ENCODE measurements at regions not wholly inside any gene's neighbourhood (a gene's known extent, or its start where the extent isn't known, plus 50 kb on each side); places are given as distances from the start of the nearest gene placed in this dataset.

DNA sequence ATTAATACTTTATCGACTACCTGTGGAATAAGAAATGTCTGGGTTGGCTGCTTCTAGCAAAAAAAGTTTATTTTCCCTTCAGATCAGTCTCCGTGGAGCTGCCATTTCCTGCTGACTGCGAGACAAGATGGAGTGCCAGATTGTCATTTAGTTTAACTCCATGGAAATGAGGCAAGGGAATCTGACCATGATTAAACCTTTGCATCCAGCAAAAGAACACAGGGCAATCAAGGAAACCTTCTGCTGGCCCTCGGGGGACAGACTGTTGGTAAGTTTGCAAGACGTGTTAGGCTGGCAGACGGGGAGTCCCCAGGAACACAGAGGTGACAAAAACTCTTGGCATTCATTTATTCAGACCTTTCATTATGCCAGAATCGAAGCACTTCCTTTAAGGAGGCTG, 52.2 kb upstream of the SPACA1 start:
- Histone ChIP-seq H3K4me2 (ENCODE audit: insufficient read depth, low read length) (no peak overlapping the region), H3K9me1 (replicated peaks; ENCODE audit: control insufficient read depth, extremely low read depth, insufficient read depth, low read length) (no peaks in the 10 kb centered on the region), H3K9ac (replicated peaks; ENCODE audit: extremely low read depth, insufficient read depth, low read length) (no peak overlapping the region), H3K9me3 (replicated peaks; ENCODE audit: control insufficient read depth, insufficient read depth, low read length) (no peaks in the 10 kb centered on the region), H3K36me3 (ENCODE audit: control insufficient read depth in 2 of 2, extremely low read depth in 1 of 2, insufficient read depth in 2 of 2, low read length in 2 of 2) (no peaks in the 10 kb centered on the region), H2AFZ (ENCODE audit: low read depth, low read length) (no peak overlapping the region), H3K4me1 (ENCODE audit: control insufficient read depth, extremely low read depth, insufficient read depth, low read length) (no peaks in the 10 kb centered on the region), H3K27ac (ENCODE audit: insufficient read depth, low read depth, low read length) (no peak overlapping the region), H3K27me3 (ENCODE audit: control insufficient read depth in 2 of 2, insufficient read depth in 2 of 2, low read length in 2 of 2) (peaks cover 1 to 4% of the 10 kb centered on the region in 2 experiments), H3K4me3 (replicated peaks in 1 of 3; ENCODE audit: insufficient read depth in 1 of 3, low read depth in 1 of 3, low read length in 3 of 3) (no peak overlapping the region), H3K79me2 (ENCODE audit: control insufficient read depth, insufficient read depth, low read length) (no peaks in the 10 kb centered on the region), H4K20me1 (replicated peaks; ENCODE audit: control insufficient read depth, extremely low read depth, insufficient read depth, low read length) (no peaks in the 10 kb centered on the region)
- DNase-seq (ENCODE audit: low read depth, low spot score) (no peak), FAIRE-seq (no peak)
- no TSS peak for BruUV-seq (replicated peaks)
- ChIA-PET POLR2A (no interaction called here), CTCF (interaction anchor here (1.2 kb wide), 1 partner anchor 12 kb away, joined by 4 read pairs; no protein-coding TSS in a partner anchor)
- dilution Hi-C loops (cut with MboI; ENCODE audit: extremely low pct_ligation_motif_present, low sequenced_read_pairs), result no loop called here
- no peak for TF ChIP-seq FOS (IDR thresholded peaks at IDR 0.05; ENCODE audit: borderline replicate concordance, insufficient read depth, low read length)
- TF ChIP-seq, protein P1, sequence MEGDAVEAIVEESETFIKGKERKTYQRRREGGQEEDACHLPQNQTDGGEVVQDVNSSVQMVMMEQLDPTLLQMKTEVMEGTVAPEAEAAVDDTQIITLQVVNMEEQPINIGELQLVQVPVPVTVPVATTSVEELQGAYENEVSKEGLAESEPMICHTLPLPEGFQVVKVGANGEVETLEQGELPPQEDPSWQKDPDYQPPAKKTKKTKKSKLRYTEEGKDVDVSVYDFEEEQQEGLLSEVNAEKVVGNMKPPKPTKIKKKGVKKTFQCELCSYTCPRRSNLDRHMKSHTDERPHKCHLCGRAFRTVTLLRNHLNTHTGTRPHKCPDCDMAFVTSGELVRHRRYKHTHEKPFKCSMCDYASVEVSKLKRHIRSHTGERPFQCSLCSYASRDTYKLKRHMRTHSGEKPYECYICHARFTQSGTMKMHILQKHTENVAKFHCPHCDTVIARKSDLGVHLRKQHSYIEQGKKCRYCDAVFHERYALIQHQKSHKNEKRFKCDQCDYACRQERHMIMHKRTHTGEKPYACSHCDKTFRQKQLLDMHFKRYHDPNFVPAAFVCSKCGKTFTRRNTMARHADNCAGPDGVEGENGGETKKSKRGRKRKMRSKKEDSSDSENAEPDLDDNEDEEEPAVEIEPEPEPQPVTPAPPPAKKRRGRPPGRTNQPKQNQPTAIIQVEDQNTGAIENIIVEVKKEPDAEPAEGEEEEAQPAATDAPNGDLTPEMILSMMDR (IDR thresholded peaks at IDR 0.05; ENCODE audit: extremely low read depth in 1 of 2, insufficient read depth in 1 of 2, low read depth in 1 of 2, low read length in 2 of 2), result no peak
- intact Hi-C loops (cut with micrococcal nuclease), result no loop called here

DNA sequence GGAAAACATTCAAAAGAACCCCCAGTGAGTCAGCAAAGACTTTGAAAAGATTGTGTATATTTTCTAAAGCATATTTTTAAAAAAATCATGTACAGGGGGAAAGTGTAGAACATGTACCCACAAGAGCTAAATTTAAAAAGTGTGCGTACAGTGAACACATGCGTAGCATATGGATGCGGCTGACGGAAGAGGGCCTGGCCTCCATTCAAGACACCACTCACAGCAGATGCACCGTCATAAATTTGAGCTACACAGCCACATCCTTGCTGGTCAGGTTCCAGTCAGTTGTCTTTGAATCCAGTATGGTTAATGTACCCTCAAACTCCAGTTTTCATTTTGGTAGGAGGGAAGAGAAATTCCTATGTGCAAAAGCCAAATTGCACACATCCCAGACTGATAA, 54.3 kb upstream of the SPACA1 start:
- CTCF ChIA-PET, result no interaction called here
- dilution Hi-C loops (cut with MboI; ENCODE audit: extremely low pct_ligation_motif_present, low sequenced_read_pairs), result no loop called here
- BruUV-seq (replicated peaks), result no TSS peak
- H3K4me3 ChIP-seq (replicated peaks in 1 of 3; ENCODE audit: insufficient read depth in 1 of 3, low read depth in 1 of 3, low read length in 3 of 3), result no peak overlapping the region
- H3K79me2 ChIP-seq (ENCODE audit: control insufficient read depth, insufficient read depth, low read length), result no peaks in the 10 kb centered on the region
- TF ChIP-seq FOS (IDR thresholded peaks at IDR 0.05; ENCODE audit: borderline replicate concordance, insufficient read depth, low read length) (no peak), MYC (IDR thresholded peaks at IDR 0.05; ENCODE audit: low read depth, low read length) (no peak), GATA2 (IDR thresholded peaks at IDR 0.05; ENCODE audit: insufficient read depth, insufficient read length, low read depth, low read length) (no peak), POLR2A (IDR thresholded peaks at IDR 0.05; ENCODE audit: low read depth, low read length) (no peak), JUN (IDR thresholded peaks at IDR 0.05; ENCODE audit: borderline replicate concordance, insufficient read depth, insufficient read length, low read depth) (no peak), EZH2 (IDR thresholded peaks at IDR 0.05; ENCODE audit: borderline replicate concordance, low read depth, low read length, severe bottlenecking) (no peak), POLR2AphosphoS5 (IDR thresholded peaks at IDR 0.05; ENCODE audit: insufficient read depth, low read depth, low read length) (no peak)
- TF ChIP-seq, protein P1 (IDR thresholded peaks at IDR 0.05; ENCODE audit: extremely low read depth in 1 of 2, insufficient read depth in 1 of 2, low read depth in 1 of 2, low read length in 2 of 2), result no peak
- TF ChIP-seq, protein P2, sequence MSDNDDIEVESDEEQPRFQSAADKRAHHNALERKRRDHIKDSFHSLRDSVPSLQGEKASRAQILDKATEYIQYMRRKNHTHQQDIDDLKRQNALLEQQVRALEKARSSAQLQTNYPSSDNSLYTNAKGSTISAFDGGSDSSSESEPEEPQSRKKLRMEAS (IDR thresholded peaks at IDR 0.05; ENCODE audit: insufficient read depth, insufficient read length), result no peak
- H3K4me2 ChIP-seq (ENCODE audit: insufficient read depth, low read length), result no peak overlapping the region
- intact Hi-C loops (cut with micrococcal nuclease), result no loop called here
- no peak overlapping the region for H3K9ac ChIP-seq (replicated peaks; ENCODE audit: extremely low read depth, insufficient read depth, low read length)
- H3K9me3 ChIP-seq (replicated peaks; ENCODE audit: control insufficient read depth, insufficient read depth, low read length), result no peaks in the 10 kb centered on the region
- no peak overlapping the region for H3K27ac ChIP-seq (ENCODE audit: insufficient read depth, low read depth, low read length)
- peaks cover 1 to 4% of the 10 kb centered on the region in 2 experiments for H3K27me3 ChIP-seq (ENCODE audit: control insufficient read depth in 2 of 2, insufficient read depth in 2 of 2, low read length in 2 of 2)
- H3K36me3 ChIP-seq (ENCODE audit: control insufficient read depth in 2 of 2, extremely low read depth in 1 of 2, insufficient read depth in 2 of 2, low read length in 2 of 2), result no peaks in the 10 kb centered on the region
- DNase-seq (ENCODE audit: low read depth, low spot score) (no peak), FAIRE-seq (no peak)
- no peaks in the 10 kb centered on the region for H3K9me1 ChIP-seq (replicated peaks; ENCODE audit: control insufficient read depth, extremely low read depth, insufficient read depth, low read length)
- no peak overlapping the region for H2AFZ ChIP-seq (ENCODE audit: low read depth, low read length)
- H3K4me1 ChIP-seq (ENCODE audit: control insufficient read depth, extremely low read depth, insufficient read depth, low read length), result no peaks in the 10 kb centered on the region
- POLR2A ChIA-PET, result no interaction called here
- H4K20me1 ChIP-seq (replicated peaks; ENCODE audit: control insufficient read depth, extremely low read depth, insufficient read depth, low read length), result no peaks in the 10 kb centered on the region
